ENCODE measurements at regions not wholly inside any gene's neighbourhood (a gene's known extent, or its start where the extent isn't known, plus 50 kb on each side); places are given as distances from the start of the nearest gene placed in this dataset.

DNA sequence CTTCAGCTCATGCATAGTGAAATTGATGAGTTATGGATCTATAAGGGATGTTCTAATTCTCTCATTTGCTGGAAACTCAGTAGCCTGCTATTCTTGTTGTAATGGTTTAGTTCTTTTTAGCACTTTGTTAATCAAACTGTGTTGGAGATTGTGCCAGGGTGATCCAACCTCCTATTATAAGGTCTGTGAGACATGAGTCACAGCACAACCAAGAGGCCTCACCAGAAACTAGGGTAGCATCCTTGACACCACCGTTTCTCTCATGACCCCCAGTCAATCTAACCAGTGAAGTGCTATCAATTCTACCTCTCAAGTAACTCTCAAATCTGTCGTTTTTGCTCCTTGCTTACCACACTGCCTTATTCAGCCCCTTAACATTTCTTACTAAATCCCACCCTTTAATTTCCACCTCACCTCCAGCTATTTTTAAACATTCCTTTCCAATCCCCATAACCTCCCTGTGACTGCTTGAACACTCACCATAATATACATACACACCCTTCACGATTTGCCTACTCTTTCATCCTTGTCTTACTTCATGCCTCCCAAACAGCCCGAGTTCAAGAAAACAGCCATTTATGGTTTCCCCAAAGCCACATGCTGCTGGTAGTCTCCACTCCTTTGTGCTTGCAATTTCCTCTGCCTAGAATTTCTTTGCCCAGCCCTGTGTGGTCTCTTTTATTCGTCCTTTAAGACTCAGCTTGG lies 53.9 kb upstream of the NUDT4 start:
- Histone ChIP-seq H3K4me1 (ENCODE audit: control insufficient read depth, insufficient read depth, low read length) (peaks cover 6% of the 10 kb centered on the region), H3K9ac (ENCODE audit: low read length in 2 of 2) (no peak overlapping the region), H3K9me3 (ENCODE audit: control insufficient read depth in 2 of 2, low read length in 2 of 2) (no peaks in the 10 kb centered on the region), H3K36me3 (ENCODE audit: control insufficient read depth in 2 of 2, insufficient read depth in 2 of 2, low read length in 2 of 2) (no peaks in the 10 kb centered on the region), H3K4me3 (ENCODE audit: low read length in 2 of 2) (no peak overlapping the region), H3K27ac (ENCODE audit: low read length) (no peak overlapping the region), H3K27me3 (ENCODE audit: control insufficient read depth in 1 of 2, insufficient read depth in 2 of 2, low read length in 2 of 2) (no peaks in the 10 kb centered on the region)

DNA sequence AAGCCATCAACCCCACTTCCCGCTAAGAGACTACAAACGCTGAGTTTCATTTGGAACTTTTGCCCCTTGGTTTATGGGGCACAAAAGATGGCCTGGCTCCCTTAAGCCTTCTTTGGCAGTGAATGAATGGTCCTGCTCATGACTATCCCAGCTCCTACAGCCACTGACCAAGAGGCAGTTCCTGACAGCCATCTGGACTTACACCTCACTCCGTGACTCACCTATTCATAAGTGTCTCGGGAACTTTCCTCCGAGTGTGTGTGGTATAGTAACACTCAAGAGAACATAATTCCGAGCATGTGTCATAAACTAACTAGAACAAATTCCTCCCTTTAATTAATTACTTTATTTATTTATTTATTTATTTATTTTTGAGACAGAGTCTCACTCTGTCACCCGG lies 51.9 kb upstream of the NUDT4 start:
- Histone ChIP-seq H3K27me3 (ENCODE audit: control insufficient read depth in 1 of 2, insufficient read depth in 2 of 2, low read length in 2 of 2) (no peaks in the 10 kb centered on the region), H3K36me3 (ENCODE audit: control insufficient read depth in 2 of 2, insufficient read depth in 2 of 2, low read length in 2 of 2) (no peaks in the 10 kb centered on the region), H3K4me3 (ENCODE audit: low read length in 2 of 2) (no peak overlapping the region), H3K27ac (ENCODE audit: low read length) (no peak overlapping the region), H3K9me3 (ENCODE audit: control insufficient read depth in 2 of 2, low read length in 2 of 2) (no peaks in the 10 kb centered on the region), H3K4me1 (ENCODE audit: control insufficient read depth, insufficient read depth, low read length) (no peaks in the 10 kb centered on the region), H3K9ac (ENCODE audit: low read length in 2 of 2) (no peak overlapping the region)
